CD4-positive, alpha-beta T cell (primary cell): ENCODE measurements at regions not wholly inside any gene's neighbourhood (a gene's known extent, or its start where the extent isn't known, plus 50 kb on each side); places are given as distances from the start of the nearest gene placed in this dataset.

Experiments used
- ATAC-seq: fragments of 200-7000 bp; cut with Tn5 transposase; one replicate; pipeline ENCODE4 v1.10.0; 2022; ENCODE audit warnings: mild to moderate bottlenecking; ENCODE audit not compliant: poor library complexity
- CTCF ChIA-PET: fragments of 350-600 bp; sonication (Branson Sonifier 250); formaldehyde crosslinking; loops from one replicate; lab custom pipeline; 2021; ENCODE audit warnings: antibody characterized with exemption, inconsistent platforms; lab: Charles Lee
- POLR2A ChIA-PET: fragments of 350-600 bp; sonication (Branson Sonifier 250); formaldehyde crosslinking; loops from one replicate; lab custom pipeline; 2021; ENCODE audit warnings: antibody characterized with exemption, inconsistent platforms; lab: Charles Lee
- DNase-seq, 14 experiments: peaks; one replicate each; pipeline ENCODE4 v3.0.0-alpha.2; 2013 to 2020; ENCODE audit warnings: mixed read lengths in 2 of 14
- H3K27ac ChIP-seq, 2 donors: one replicate each; pipeline versions ENCODE4 v1.5.1 to v1.7.0; 2013; ENCODE audit warnings: low read length in 2 of 2, low read depth in 1 of 2, mild to moderate bottlenecking in 1 of 2
- H3K27me3 ChIP-seq, 2 experiments: 1 replicate in 1 of 2; 2 replicates in 1 of 2; pipeline versions ENCODE4 v1.6.1 to v1.7.0; 2013; ENCODE audit warnings: low read length in 2 of 2, control low read depth in 1 of 2, mild to moderate bottlenecking in 1 of 2, moderate library complexity in 1 of 2; ENCODE audit not compliant: insufficient read depth in 2 of 2, control insufficient read depth in 1 of 2
- H3K36me3 ChIP-seq: one replicate; pipeline ENCODE4 v1.6.1; 2013; ENCODE audit warnings: low read length, control low read depth; ENCODE audit not compliant: insufficient read depth
- H3K4me1 ChIP-seq: one replicate; pipeline ENCODE4 v1.6.1; 2013; ENCODE audit warnings: low read length, control low read depth; ENCODE audit not compliant: insufficient read depth
- H3K4me3 ChIP-seq: one replicate; pipeline ENCODE4 v1.5.1; 2013; ENCODE audit warnings: mild to moderate bottlenecking, low read length, moderate library complexity
- H3K9me3 ChIP-seq, 2 experiments: 1 replicate in 1 of 2; 2 replicates in 1 of 2; pipeline versions ENCODE4 v1.6.1 to v1.7.0; 2013; ENCODE audit warnings: low read length in 2 of 2, mild to moderate bottlenecking in 2 of 2, control low read depth in 1 of 2, moderate library complexity in 1 of 2; ENCODE audit not compliant: control insufficient read depth in 1 of 2, insufficient read depth in 1 of 2
- H3K27ac Mint-ChIP-seq: one replicate; pipeline ENCODE4 v1.8.0; 2020; ENCODE audit warnings: mixed read lengths
- H3K27me3 Mint-ChIP-seq: one replicate; pipeline ENCODE4 v1.8.0; 2021; ENCODE audit warnings: mixed read lengths
- H3K36me3 Mint-ChIP-seq: one replicate; pipeline ENCODE4 v1.8.0; 2021; ENCODE audit warnings: low read depth, mixed read lengths
- H3K4me1 Mint-ChIP-seq: one replicate; pipeline ENCODE4 v1.8.0; 2021; ENCODE audit warnings: low read depth, mixed read lengths
- H3K4me3 Mint-ChIP-seq: one replicate; pipeline ENCODE4 v1.8.0; 2020; ENCODE audit warnings: mild to moderate bottlenecking, mixed read lengths
- H3K9me3 Mint-ChIP-seq: one replicate; pipeline ENCODE4 v1.8.0; 2020; ENCODE audit warnings: mixed read lengths
- CTCF ChIP-seq: fragments of 200-600 bp; IDR thresholded peaks from one replicate; pipeline ENCODE4 v1.8.0; 2022; ENCODE audit warnings: antibody characterized with exemption, mild to moderate bottlenecking
- intact Hi-C, 2 experiments: fragments of 100-400 bp; cut with DNase I in 1 of 2; cut with micrococcal nuclease in 1 of 2; formaldehyde crosslinking; loops; one replicate each; pipeline versions ENCODE4 v1.15.1 to v1.9.0; 2023 to 2025; cut with DNase I, micrococcal nuclease

- Histone ChIP-seq H3K4me3 (no peak overlapping the region), H3K27ac (no peak overlapping the region), H3K36me3 (no peaks in the 10 kb centered on the region), H3K9me3 (no peaks in the 10 kb centered on the region), H3K4me1 (no peaks in the 10 kb centered on the region), H3K27me3 (peaks cover 4 to 10% of the 10 kb centered on the region in 2 experiments)
- intact Hi-C loops: no loop called here
- H3K27ac Mint-ChIP-seq: no peak overlapping the region
- no peaks in the 10 kb centered on the region for H3K9me3 Mint-ChIP-seq
- ATAC-seq (no peak), DNase-seq (no peak)
- H3K4me1 Mint-ChIP-seq: no peaks in the 10 kb centered on the region
- CTCF ChIA-PET: no interaction called here
- H3K27me3 Mint-ChIP-seq: peaks cover 50% of the 10 kb centered on the region
- H3K4me3 Mint-ChIP-seq: no peak overlapping the region
- POLR2A ChIA-PET: no interaction called here
- no peaks in the 10 kb centered on the region for H3K36me3 Mint-ChIP-seq
- TF ChIP-seq CTCF: no peak
Measured at GRCh38 chr13:23510544-23510916, 59.7 kb upstream of the TNFRSF19 start.

- Mint-ChIP-seq H3K9me3 (no peaks in the 10 kb centered on the region), H3K4me3 (no peak overlapping the region), H3K27ac (no peak overlapping the region), H3K27me3 (peaks cover 48% of the 10 kb centered on the region), H3K36me3 (no peaks in the 10 kb centered on the region), H3K4me1 (no peaks in the 10 kb centered on the region)
- Histone ChIP-seq H3K9me3 (no peaks in the 10 kb centered on the region), H3K36me3 (no peaks in the 10 kb centered on the region), H3K27ac (no peak overlapping the region), H3K4me3 (no peak overlapping the region), H3K4me1 (no peaks in the 10 kb centered on the region), H3K27me3 (peaks cover 4 to 10% of the 10 kb centered on the region in 2 experiments)
- intact Hi-C loops: no loop called here
- ChIA-PET CTCF (no interaction called here), POLR2A (no interaction called here)
- DNase-seq: peak in 3 of 14 experiments; percentile 1 to 18 (median 12)
- ATAC-seq: no peak
- TF ChIP-seq CTCF: no peak
Measured at GRCh38 chr13:23510979-23511735, 59.1 kb upstream of the TNFRSF19 start.

GRCh38 chr13:23512762-23513395, 57.3 kb upstream of the TNFRSF19 start:
- CTCF ChIA-PET: interaction anchor here (0.7 kb wide), 2 partner anchors 145 to 238 kb away, joined by 3 read pairs; no protein-coding TSS in a partner anchor
- ATAC-seq (no peak), DNase-seq (no peak)
- Histone ChIP-seq H3K27ac (no peak overlapping the region), H3K36me3 (no peaks in the 10 kb centered on the region), H3K4me1 (no peaks in the 10 kb centered on the region), H3K27me3 (peaks cover 4 to 10% of the 10 kb centered on the region in 2 experiments), H3K9me3 (no peaks in the 10 kb centered on the region), H3K4me3 (no peak overlapping the region)
- H3K9me3 Mint-ChIP-seq: no peaks in the 10 kb centered on the region
- H3K27me3 Mint-ChIP-seq: peaks cover 60% of the 10 kb centered on the region
- no peak overlapping the region for H3K27ac Mint-ChIP-seq
- TF ChIP-seq CTCF: no peak
- POLR2A ChIA-PET: no interaction called here
- H3K4me1 Mint-ChIP-seq: no peaks in the 10 kb centered on the region
- intact Hi-C loops: no loop called here
- H3K36me3 Mint-ChIP-seq: no peaks in the 10 kb centered on the region
- H3K4me3 Mint-ChIP-seq: no peak overlapping the region
